HG02884 (cell line): ENCODE measurements at regions not wholly inside any gene's neighbourhood (a gene's known extent, or its start where the extent isn't known, plus 50 kb on each side); places are given as distances from the start of the nearest gene placed in this dataset.

Experiments used
- ATAC-seq: cut with Tn5 transposase; IDR thresholded peaks from one replicate; pipeline ENCODE4 v1.9.1; 2021; ENCODE audit warnings: mild to moderate bottlenecking, moderate library complexity; ENCODE audit not compliant: unreplicated experiment

DNA sequence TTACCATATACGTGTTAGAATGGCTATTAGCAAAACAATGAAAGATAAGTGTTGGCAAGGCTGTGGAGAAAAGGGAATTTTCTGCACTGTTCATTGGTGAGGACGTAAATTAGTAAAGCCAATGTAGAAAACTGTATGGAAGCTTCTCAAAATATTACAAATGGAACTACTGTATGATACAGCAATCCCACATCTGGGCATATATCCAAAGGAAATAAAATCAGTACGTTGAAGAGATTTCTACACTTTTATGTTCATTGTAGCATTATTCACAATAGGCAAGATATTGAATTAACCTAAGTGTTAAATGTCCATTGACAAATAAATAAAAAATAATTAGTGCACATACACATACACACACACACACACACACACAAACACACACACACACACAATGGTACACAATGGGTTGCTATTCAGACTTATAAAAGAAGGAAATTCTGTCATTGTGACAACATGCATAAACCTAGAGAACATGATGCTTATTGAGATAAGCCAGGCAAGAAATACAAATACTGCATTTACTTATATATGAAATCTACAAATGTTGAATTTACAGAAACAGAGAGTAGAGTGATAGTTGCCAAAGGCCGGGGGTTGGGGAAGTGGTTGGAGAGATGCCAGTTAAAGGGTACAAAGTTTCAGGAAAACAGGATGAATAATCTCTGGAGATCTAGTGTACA, 565.8 kb upstream of the LRRC4C start:
- no peak for ATAC-seq

DNA sequence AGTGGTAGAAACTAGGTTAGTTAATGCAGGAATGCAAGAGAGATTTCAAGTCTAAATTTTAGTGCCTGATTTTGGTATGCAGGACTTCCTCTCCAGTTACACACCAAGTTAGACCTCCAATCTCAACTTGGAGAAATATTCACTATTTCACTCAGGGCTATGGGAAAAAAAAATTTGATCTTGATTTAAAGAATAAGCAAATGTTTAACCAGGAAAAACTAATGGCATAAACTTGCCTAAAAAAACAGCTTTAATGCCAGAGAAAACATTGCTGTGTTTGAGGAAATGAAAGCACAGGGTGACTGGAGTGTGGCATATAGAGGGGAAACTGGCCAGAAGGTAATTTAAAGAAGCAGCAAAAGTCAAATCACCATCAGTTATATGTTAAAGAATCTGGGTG, 575.4 kb upstream of the LRRC4C start:
- no peak for ATAC-seq

DNA sequence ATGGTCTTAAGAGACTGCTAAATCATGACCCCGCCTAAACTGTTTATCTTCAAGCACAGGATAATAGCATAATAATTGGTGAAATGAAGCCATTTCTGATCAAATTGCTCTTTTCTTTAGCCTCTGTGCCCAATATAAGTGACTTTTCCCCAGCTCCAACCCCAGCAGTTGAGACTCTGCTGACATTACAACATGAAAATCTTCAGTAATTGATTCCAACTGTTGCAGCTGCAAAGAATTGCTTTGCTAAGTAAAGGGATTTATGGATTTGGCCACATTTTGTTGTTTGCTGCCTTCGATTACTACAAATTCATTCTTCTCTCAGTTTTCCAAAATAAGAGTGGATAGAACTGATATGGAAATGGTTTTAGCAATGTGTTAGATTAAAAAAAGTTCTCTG, 576.7 kb upstream of the LRRC4C start:
- ATAC-seq, result no peak

DNA sequence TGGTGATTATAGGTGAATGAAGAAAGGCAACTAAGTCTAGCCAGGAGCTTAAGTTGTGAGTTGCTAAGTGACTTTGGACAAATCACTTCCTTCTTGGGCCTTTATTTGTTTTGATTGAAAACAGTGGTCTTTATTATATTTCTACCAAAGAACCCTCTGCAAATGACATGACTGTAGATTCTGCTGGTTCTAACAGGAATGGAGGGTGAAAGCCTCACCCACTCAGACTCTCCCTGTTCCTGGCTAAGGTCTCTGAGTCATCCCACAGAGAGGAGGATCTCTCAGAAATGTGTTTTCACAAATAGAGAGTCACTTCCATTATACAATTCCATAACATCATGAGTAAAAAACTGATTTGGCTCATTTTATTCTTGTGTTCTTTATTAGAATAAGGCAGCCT, 583.9 kb upstream of the LRRC4C start:
- ATAC-seq, result no peak

DNA sequence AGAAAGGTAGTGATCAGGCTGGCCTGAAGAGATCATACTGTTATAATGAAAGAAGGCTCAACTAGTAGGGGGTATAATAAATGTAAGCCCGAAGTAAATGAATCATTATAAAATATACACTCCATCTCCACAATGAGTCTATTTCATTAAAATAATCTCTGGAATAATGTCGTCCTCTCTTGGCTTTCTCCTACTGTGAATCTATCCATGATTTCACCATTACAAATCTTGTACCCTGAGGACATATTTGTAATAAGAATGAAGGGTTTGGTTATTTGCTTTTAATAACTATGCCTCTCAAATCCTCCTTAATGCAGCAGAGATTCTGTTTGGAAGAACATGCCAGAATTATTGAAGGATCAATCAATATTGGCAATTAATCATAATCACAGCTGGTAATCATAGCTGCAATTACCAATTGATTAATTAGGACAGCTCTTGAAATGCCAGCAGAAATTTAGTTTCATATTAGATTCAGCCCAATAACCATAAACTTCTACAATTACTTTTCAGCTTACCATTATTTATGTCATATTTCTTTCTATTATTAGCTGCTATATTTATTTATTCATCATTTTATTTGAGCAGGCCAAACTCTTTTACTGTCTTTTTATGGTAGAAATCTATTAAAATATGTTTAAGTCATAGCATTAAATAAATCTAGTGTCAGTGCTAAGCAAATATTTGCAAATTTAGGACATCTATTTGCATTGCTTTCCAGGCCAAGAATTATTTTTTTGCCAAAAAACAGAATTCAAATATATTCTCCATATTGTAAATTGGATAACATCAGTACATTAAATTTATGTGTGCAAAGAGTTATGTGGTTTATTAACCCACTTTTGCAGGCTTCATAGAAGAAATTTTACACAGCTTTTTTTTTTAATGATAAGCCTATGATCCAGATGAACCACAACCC, 588.4 kb upstream of the LRRC4C start:
- ATAC-seq, result no peak

GRCh38 chr11:42049186-42049585, 589.7 kb upstream of the LRRC4C start:
- ATAC-seq, result no peak

- ATAC-seq, result no peak
These were observed 590.2 kb upstream of the LRRC4C start for GRCh38 chr11:42049650-42050049.

GRCh38 chr11:42054351-42054900, 595.0 kb upstream of the LRRC4C start:
- no peak for ATAC-seq

GRCh38 chr11:42055606-42056005, 596.2 kb upstream of the LRRC4C start:
- no peak for ATAC-seq

DNA sequence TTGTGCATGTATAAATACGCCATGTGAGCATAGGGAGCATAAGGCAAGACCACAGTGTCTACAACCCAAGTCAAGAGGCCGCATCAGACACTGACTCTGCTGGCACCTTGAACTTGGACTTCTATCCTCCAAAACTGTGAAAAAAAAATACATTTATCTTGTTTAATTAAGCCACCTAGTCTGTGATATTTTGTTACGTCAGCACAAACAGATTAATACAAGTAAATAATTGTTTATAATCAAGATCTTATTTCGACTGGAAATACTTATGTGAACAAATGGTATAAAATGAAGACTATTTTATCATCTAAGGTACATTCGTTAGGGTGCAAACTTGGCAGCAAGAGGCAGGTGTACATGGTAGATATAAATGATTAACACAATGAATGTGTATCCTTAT, 599.3 kb upstream of the LRRC4C start:
- no peak for ATAC-seq

GRCh38 chr11:42065199-42065598, 605.7 kb upstream of the LRRC4C start:
- no peak for ATAC-seq

- ATAC-seq, result no peak
These were observed 606.7 kb upstream of the LRRC4C start for GRCh38 chr11:42066113-42066512.

GRCh38 chr11:42074306-42074705, 614.9 kb upstream of the LRRC4C start:
- ATAC-seq, result no peak

- no peak for ATAC-seq
These were observed 615.7 kb upstream of the LRRC4C start for GRCh38 chr11:42075180-42075579.

DNA sequence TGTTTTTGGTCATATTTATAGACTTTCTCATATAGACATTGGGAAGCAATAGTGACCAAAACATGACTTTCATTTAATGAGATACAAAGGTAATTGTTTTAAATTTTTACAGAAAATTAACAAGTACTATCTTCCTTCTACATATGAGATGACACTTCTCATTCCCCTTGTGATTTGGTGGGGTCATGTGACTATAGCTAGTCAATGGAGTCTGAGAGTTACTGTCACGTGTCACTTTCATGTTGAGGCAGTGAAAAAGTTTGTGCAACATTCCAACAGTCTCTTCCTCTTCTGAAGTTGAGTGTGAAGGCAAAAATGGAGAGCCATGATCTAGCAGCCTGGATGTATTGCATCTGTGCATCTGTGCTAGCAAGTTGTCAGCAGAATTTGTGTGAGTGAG, 618.3 kb upstream of the LRRC4C start:
- no peak for ATAC-seq

GRCh38 chr11:42085736-42086135, 626.3 kb upstream of the LRRC4C start:
- ATAC-seq, result no peak

DNA sequence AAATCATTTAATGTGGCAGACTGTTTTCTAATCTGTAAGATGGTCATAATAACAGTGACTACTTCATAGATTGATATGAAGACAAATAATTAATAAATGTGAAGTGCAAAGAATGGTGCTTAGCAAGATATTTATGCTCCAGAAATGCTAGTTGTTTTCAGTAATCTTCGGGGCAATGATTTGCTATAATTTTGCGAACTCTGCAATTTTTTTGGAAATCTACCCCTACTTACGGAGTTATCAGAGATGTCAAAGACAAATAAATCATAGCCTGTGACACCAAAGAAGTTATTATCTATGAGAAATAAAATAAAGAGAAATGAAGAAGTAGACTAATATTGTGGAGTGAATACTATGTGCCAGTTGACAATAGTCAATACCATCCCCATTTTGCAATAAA, 634.1 kb upstream of the LRRC4C start:
- no peak for ATAC-seq

- ATAC-seq, result no peak
These were observed 638.6 kb upstream of the LRRC4C start for GRCh38 chr11:42098075-42098474.

- no peak for ATAC-seq
These were observed 653.4 kb upstream of the LRRC4C start for GRCh38 chr11:42112866-42113265.

GRCh38 chr11:42114927-42115326, 655.5 kb upstream of the LRRC4C start:
- ATAC-seq, result no peak

DNA sequence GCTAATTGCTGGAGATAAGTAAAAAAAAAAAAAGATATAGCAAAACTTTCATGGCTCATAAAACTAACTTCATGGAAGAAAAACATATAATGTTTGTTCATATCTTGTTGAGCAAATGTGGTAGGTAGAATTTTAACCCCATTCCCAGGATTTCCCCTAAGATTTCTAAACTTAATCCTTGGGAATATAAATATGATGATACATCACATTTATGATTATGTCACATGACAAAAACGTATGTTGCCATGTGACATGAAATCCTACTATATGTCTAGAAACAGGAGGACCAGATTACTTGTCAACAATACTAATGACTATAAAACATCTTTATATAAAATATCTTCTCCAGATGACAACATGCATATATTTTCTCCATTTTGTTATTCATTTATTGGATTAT, 679.0 kb upstream of the LRRC4C start:
- no peak for ATAC-seq

DNA sequence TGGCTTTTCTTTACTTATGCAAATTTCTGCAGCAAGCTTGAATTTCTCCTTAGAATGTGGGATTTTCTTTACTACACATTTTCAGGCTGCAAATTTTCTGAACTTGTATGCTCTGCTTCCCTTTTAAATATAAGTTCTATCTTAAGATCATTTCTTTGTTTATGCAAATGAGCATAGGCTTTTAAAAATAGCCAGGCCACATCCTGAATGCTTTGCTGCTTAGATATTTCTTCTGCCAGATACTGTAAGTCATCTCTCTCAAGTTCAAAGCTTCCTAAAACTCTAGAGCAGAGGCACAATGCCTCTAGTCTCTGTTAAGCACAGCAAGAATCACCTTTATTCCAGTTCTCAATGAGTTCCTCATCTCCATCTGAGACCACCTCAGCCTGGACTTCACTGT, 685.9 kb upstream of the LRRC4C start:
- ATAC-seq, result no peak
